HG02623 (cell line): ENCODE measurements at regions not wholly inside any gene's neighbourhood (a gene's known extent, or its start where the extent isn't known, plus 50 kb on each side); places are given as distances from the start of the nearest gene placed in this dataset.
"Not testable (repeated sequence)": the region's sequence is repeated elsewhere in the genome, so short reads cannot be mapped to it uniquely, and the experiment has no call there.

Experiments
- ATAC-seq: cut with Tn5 transposase; IDR thresholded peaks from one replicate; pipeline ENCODE4 v1.9.1; 2021; ENCODE audit warnings: moderate library complexity; ENCODE audit not compliant: unreplicated experiment

GRCh38 chr4:86478151-86478550 lies 116.0 kb upstream of the PTPN13 start:
- ATAC-seq, result not testable (repeated sequence)

GRCh38 chr4:86481440-86481839 lies 112.7 kb upstream of the PTPN13 start:
- ATAC-seq, result no peak

GRCh38 chr4:86482306-86483172 lies 111.6 kb upstream of the PTPN13 start:
- ATAC-seq, result no peak

- ATAC-seq, result no peak
These were observed 111.0 kb upstream of the PTPN13 start for GRCh38 chr4:86483173-86483490.

- ATAC-seq, result no peak
These were observed 110.3 kb upstream of the PTPN13 start for GRCh38 chr4:86483773-86484172.

- no peak for ATAC-seq
These were observed 109.9 kb upstream of the PTPN13 start for GRCh38 chr4:86484241-86484640.

- no peak for ATAC-seq
These were observed 106.3 kb upstream of the PTPN13 start for GRCh38 chr4:86487738-86488348.

GRCh38 chr4:86493460-86493859 lies 100.7 kb upstream of the PTPN13 start:
- ATAC-seq, result no peak

GRCh38 chr4:86496094-86497080 lies 97.7 kb upstream of the PTPN13 start:
- no peak for ATAC-seq

GRCh38 chr4:86497131-86497530 lies 97.0 kb upstream of the PTPN13 start:
- no peak for ATAC-seq

- peak; percentile 85 for ATAC-seq
These were observed 95.9 kb upstream of the PTPN13 start for GRCh38 chr4:86497980-86498862.

GRCh38 chr4:86498863-86499166 lies 95.3 kb upstream of the PTPN13 start:
- ATAC-seq, result no peak

GRCh38 chr4:86500527-86500926 lies 93.6 kb upstream of the PTPN13 start:
- ATAC-seq, result no peak

- ATAC-seq, result no peak
These were observed 92.0 kb upstream of the PTPN13 start for GRCh38 chr4:86502081-86502480.

- no peak for ATAC-seq
These were observed 87.5 kb upstream of the PTPN13 start for GRCh38 chr4:86506591-86506990.

GRCh38 chr4:86508436-86508835 lies 85.7 kb upstream of the PTPN13 start:
- no peak for ATAC-seq

GRCh38 chr4:86511590-86511989 lies 82.5 kb upstream of the PTPN13 start:
- no peak for ATAC-seq

GRCh38 chr4:86512631-86513030 lies 81.5 kb upstream of the PTPN13 start:
- ATAC-seq, result no peak

- not testable (repeated sequence) for ATAC-seq
These were observed 78.2 kb upstream of the PTPN13 start for GRCh38 chr4:86515963-86516362.

GRCh38 chr4:86521373-86521969 lies 72.6 kb upstream of the PTPN13 start:
- no peak for ATAC-seq
